Ishikawa (cell line): ENCODE measurements at regions not wholly inside any gene's neighbourhood (a gene's known extent, or its start where the extent isn't known, plus 50 kb on each side); places are given as distances from the start of the nearest gene placed in this dataset.

Experiments
- CEBPB ChIP-seq: IDR thresholded peaks from 2 replicates; pipeline ENCODE4 v1.6.1; 2012
- CREB1 ChIP-seq: IDR thresholded peaks from 2 replicates; pipeline ENCODE4 v1.6.1; 2012; ENCODE audit warnings: low read depth
- EGR1 ChIP-seq: IDR thresholded peaks from 2 replicates; pipeline ENCODE4 v1.6.1; 2012
- EP300 ChIP-seq: IDR thresholded peaks from 2 replicates; pipeline ENCODE4 v1.6.1; 2012; ENCODE audit warnings: borderline replicate concordance
- FOXM1 ChIP-seq: IDR thresholded peaks from 2 replicates; pipeline ENCODE4 v1.6.1; 2012; ENCODE audit warnings: low read depth, borderline replicate concordance
- NFIC ChIP-seq: IDR thresholded peaks from 2 replicates; pipeline ENCODE4 v1.6.1; 2012
- RAD21 ChIP-seq: IDR thresholded peaks from 2 replicates; pipeline ENCODE4 v1.6.1; 2012; ENCODE audit warnings: low read depth
- TAF1 ChIP-seq: IDR thresholded peaks from 2 replicates; pipeline ENCODE4 v1.6.1; 2012; ENCODE audit warnings: low read depth, mild to moderate bottlenecking
- TCF12 ChIP-seq: IDR thresholded peaks from 2 replicates; pipeline ENCODE4 v1.6.1; 2012; ENCODE audit warnings: low read depth
- TEAD4 ChIP-seq: IDR thresholded peaks from 2 replicates; pipeline ENCODE4 v1.6.1; 2012
- YY1 ChIP-seq: IDR thresholded peaks from 2 replicates; pipeline ENCODE4 v1.6.1; 2012; ENCODE audit warnings: low read depth
- ZBTB7A ChIP-seq: IDR thresholded peaks from 2 replicates; pipeline ENCODE4 v1.6.1; 2012; ENCODE audit warnings: low read depth
- TF ChIP-seq, protein P1 (sequence below): IDR thresholded peaks from 2 replicates; pipeline ENCODE4 v1.6.1; 2012
- TF ChIP-seq, protein P2 (sequence below): IDR thresholded peaks from 2 replicates; pipeline ENCODE4 v1.6.1; 2012
- TF ChIP-seq, protein P3 (sequence below): IDR thresholded peaks from 2 replicates; pipeline ENCODE4 v1.6.1; 2012; ENCODE audit warnings: low read depth, mild to moderate bottlenecking

DNA sequence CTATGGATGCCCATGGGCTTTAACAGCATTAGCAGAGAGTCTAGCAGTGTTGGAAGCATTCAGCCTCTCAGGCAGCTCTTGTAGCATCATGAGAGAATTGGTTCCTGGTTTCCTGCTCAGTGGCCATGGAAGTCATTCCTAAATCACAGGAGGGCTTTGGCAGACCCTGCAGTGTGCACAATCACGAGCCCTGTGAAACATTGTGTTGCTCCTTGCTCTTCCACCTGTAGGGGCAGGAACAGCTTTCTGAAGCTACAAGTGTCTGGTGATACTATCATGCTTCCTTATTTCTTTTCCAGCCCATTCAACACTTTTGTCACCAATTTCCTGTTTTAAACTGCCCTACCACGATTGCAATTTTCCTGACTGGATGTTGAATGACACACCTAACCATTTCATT lies 402.2 kb upstream of the USP15 start:
- TF ChIP-seq EGR1, result no peak
- TF ChIP-seq TAF1, result no peak
- no peak for TF ChIP-seq FOXM1
- TF ChIP-seq CREB1, result no peak
- TF ChIP-seq, protein P1, sequence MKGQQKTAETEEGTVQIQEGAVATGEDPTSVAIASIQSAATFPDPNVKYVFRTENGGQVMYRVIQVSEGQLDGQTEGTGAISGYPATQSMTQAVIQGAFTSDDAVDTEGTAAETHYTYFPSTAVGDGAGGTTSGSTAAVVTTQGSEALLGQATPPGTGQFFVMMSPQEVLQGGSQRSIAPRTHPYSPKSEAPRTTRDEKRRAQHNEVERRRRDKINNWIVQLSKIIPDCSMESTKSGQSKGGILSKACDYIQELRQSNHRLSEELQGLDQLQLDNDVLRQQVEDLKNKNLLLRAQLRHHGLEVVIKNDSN, result no peak

DNA sequence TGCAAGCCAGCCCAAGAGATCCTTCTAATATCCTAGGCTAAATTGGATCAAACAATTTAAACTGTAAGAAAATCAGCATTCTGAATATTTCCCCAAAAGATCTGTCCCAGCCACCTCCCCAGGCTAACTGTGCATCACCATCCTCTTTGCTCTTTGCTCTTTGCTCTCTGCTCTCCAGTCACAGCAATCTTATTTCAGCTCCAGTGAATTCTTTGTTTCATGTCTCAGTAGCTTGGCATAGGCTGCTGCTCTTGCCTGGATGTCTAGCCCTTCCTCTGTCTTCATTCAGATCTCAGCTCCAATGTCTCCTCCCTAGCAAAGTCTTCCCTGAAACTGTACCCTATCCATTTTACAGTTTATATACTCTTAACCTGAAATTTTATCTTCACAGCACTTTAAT lies 399.8 kb upstream of the USP15 start:
- TF ChIP-seq FOXM1 (no peak), CEBPB (no peak), TCF12 (no peak), CREB1 (no peak), NFIC (no peak), TAF1 (no peak), TEAD4 (no peak), EP300 (no peak), EGR1 (no peak), ZBTB7A (no peak), RAD21 (no peak)
- TF ChIP-seq, protein P2, sequence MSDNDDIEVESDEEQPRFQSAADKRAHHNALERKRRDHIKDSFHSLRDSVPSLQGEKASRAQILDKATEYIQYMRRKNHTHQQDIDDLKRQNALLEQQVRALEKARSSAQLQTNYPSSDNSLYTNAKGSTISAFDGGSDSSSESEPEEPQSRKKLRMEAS, result no peak
- TF ChIP-seq, protein P1, result no peak

DNA sequence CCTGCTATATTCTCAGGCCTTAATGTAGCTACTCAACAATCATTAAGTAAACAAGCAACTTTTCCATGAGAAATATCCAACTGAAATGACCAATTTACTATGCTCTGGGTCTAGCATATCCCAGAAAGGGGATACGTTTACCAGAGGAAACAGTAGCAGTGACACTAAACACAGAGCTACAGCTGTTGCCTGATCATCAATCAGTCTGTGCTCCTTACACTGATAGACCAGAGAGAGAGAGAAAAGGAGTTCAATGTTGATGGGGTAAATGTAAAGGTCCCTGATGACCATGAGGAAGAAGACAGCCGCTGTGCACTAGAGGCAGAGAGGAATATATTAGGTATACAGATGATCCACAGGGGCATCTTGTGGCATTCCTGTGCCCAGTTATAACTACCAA lies 397.2 kb upstream of the USP15 start:
- no peak for TF ChIP-seq TEAD4
- no peak for TF ChIP-seq ZBTB7A
- TF ChIP-seq CREB1, result no peak
- TF ChIP-seq FOXM1, result no peak
- TF ChIP-seq EGR1, result no peak
- TF ChIP-seq NFIC, result no peak
- TF ChIP-seq, protein P1, result no peak

DNA sequence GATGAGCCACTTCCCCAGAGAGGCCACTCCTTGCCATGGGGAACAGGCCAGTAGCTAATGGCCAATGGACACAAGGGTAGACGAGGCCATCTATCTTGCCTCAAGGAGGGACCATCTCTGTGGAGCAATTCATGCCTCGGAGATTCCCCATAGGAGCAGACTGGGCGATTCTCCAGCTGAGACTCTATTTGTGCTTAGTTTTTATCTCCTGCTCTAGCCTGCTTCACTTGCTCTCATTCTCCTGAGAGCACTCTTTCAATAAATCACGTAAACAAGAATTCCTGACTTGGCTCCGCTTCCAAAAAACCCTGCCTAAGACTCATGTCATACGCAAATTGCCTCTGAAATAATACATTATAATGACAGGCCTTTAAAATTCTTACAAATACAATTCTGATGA lies 396.4 kb upstream of the USP15 start:
- no peak for TF ChIP-seq NFIC
- TF ChIP-seq TAF1, result no peak
- TF ChIP-seq EP300, result no peak
- TF ChIP-seq, protein P3, sequence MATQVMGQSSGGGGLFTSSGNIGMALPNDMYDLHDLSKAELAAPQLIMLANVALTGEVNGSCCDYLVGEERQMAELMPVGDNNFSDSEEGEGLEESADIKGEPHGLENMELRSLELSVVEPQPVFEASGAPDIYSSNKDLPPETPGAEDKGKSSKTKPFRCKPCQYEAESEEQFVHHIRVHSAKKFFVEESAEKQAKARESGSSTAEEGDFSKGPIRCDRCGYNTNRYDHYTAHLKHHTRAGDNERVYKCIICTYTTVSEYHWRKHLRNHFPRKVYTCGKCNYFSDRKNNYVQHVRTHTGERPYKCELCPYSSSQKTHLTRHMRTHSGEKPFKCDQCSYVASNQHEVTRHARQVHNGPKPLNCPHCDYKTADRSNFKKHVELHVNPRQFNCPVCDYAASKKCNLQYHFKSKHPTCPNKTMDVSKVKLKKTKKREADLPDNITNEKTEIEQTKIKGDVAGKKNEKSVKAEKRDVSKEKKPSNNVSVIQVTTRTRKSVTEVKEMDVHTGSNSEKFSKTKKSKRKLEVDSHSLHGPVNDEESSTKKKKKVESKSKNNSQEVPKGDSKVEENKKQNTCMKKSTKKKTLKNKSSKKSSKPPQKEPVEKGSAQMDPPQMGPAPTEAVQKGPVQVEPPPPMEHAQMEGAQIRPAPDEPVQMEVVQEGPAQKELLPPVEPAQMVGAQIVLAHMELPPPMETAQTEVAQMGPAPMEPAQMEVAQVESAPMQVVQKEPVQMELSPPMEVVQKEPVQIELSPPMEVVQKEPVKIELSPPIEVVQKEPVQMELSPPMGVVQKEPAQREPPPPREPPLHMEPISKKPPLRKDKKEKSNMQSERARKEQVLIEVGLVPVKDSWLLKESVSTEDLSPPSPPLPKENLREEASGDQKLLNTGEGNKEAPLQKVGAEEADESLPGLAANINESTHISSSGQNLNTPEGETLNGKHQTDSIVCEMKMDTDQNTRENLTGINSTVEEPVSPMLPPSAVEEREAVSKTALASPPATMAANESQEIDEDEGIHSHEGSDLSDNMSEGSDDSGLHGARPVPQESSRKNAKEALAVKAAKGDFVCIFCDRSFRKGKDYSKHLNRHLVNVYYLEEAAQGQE, result no peak
- TF ChIP-seq, protein P2, result no peak
- TF ChIP-seq YY1, result no peak
- TF ChIP-seq TCF12, result no peak
- TF ChIP-seq EGR1, result no peak
- TF ChIP-seq CREB1, result no peak
- TF ChIP-seq TEAD4, result no peak

DNA sequence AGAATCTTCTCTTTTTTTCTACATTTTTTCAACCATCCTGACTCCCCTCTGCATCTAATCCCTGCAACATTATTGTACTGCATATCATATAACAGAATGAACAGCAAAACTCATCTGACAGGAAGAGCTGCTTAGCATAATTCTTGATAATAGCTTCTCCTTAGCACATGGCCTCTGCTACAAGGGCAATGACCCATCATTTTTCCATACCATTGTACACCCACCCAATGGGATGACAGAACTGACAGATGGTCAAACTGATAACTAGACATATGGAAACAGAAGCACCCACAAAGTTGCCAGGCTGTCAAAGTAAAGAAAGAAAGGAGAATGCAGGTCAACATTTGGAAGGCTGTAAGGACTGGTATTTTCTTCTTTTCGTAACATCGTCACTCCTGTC lies 390.4 kb upstream of the USP15 start:
- TF ChIP-seq TCF12 (no peak), CREB1 (no peak), TEAD4 (no peak), EP300 (no peak), TAF1 (no peak), RAD21 (no peak)
- TF ChIP-seq, protein P1, result no peak
- TF ChIP-seq, protein P2, result no peak

DNA sequence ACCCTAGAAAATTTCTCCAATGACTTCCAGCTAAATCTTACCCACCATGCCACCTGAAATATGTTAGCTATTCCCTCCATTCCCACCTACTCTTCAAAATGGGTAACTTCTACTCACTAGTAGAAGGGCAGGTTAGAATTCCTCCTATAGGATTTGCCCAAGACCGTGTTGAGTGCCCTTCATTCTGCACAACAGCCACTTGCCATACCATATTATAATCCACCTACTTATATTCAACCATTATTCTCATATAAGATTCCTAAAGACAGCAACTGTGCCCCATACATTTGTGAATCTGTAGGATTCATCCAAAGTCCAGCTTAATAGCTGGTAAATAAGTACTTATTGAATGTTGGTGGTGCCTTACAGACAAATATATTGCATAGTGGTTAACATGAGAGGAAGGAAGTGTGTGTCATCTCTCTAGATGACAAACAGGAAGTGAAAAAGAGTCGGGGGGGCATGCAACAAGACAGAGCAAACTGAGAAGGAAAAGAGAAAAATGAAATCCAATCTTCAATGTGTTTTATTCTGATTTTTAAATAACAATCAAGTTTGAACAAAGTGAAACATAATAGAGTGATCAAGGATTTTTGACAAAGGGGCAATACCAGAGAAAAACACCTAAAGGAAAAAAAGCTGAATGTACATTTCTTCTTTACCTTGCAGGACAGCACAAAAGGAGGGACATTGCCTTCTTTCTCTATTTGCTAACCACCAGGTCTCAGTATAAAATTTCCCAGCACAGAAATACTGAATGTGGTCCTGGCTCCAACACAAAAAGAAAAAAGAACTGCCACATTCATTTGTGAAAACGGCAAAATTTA lies 389.3 kb upstream of the USP15 start:
- TF ChIP-seq EGR1, result no peak
- no peak for TF ChIP-seq EP300
- TF ChIP-seq, protein P1, result no peak
- TF ChIP-seq ZBTB7A, result no peak
- TF ChIP-seq, protein P2, result no peak
- TF ChIP-seq TCF12, result no peak
- TF ChIP-seq FOXM1, result no peak
- no peak for TF ChIP-seq TAF1
- no peak for TF ChIP-seq NFIC
- TF ChIP-seq, protein P3, result no peak
- TF ChIP-seq RAD21, result no peak
- no peak for TF ChIP-seq TEAD4
